HG03460 (cell line): ENCODE measurements at regions not wholly inside any gene's neighbourhood (a gene's known extent, or its start where the extent isn't known, plus 50 kb on each side); places are given as distances from the start of the nearest gene placed in this dataset.

Source experiments
- ATAC-seq: cut with Tn5 transposase; IDR thresholded peaks from one replicate; pipeline ENCODE4 v1.9.1; 2021; ENCODE audit not compliant: unreplicated experiment

DNA sequence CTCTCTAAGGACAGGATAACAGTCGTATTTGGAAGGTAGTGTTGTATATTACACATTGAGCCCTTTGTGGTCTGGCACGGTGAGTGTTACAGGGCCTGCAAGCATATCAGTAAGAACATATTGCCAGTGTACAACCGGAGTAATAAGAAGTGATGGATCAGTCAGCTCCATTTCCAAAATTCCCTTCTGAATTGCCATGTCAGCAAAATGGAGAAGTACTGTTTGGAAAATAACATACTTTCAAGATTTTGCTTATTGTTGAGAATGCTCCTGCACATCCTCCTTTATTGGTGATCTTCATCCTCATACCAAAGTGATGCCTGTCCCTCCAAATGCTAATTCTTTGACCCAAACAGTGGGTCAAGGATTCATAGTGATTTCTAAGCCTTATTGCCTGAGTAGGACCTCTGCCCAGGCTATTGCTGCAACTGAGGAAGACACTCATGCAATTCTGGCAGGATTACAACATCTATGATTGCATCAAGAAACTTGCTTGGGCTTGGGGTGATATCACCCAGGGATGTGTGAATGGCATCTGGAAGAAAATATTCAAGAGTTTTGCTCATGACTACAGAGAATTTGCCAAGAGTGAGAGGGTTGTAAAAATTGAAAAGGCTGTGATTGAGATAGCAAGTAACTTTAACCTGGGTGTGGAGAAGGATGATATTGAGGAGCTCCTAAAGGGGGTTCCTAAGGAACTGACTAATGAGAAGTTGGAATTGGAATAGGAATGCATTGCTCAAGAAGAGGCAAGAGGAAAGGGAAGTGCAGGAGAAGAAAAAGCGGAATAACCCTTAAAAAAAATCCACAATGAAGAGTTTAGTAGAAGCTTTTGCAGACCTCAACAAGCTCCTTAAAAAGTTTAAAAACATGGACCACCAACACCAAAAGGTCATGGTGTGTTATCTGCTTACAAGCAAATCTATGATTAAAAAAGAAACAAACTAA, 452.2 kb upstream of the SORCS1 start:
- no peak for ATAC-seq

DNA sequence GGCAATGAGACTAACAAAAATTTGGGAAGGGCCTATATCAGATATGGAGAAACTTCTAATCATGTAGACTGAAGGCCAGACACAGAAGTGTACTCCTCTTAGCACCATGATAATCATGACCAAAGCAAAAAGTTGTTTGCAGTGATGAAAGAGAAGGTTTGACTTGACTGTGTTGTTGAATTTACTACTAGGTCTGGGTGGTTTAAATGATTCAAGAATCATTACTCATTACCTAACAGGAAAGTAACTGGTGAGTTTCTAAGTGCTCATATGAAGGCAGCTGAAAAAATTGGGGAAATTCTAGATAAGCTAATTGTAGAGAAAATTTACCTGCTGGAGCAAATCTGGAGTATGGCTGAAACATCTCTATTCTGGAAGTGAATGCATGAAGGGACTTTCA, 451.5 kb upstream of the SORCS1 start:
- ATAC-seq, result no peak

DNA sequence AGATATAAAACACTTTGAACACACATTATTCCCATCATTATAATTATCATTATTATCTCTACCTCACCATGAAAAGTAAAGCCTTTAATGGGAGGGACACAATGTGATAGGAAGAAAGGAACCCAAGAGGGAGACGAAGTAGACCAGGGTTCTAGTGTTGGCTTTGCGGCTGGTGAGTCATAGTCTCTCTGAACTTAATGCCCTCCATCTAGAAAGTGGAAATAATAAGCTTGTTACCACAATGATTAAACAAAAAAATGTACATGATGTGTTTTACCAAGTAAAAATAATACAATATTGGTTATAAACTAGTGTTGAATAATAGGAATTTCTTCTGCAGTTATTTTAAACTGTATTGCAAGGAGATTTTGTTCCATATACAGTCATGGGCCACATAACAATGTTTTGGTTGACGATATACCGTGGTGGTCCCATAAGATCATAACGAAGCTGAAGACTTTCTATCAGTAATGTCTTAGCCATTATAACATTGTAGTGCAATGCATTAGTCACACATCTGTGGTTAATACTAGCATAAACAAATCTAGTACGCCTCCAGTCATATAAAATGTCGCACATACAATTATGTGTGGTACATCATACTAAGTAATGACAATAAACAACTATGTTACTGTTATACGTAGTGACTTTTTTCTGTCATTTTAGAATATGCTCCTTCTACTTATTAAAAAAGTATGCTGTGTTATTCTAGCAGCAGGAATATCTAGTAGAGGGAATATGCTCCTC, 450.6 kb upstream of the SORCS1 start:
- no peak for ATAC-seq

DNA sequence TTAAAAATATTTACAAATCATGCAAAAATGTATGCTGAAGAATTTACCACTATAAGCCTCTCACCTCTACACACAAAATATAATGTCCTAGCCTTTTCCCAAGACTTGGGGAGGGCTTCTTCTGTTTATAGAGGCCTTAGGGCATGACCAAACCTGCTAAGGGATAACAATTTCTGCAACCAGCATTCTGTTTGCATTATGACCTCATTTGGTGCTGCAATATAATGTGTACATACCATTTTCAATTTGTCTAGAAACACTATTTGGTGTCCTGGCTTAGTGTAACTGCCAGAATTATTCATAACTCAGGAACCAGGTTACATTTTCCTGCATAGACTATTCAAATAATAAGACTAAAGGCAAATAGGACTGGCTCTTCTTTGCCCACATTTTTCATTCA, 446.6 kb upstream of the SORCS1 start:
- no peak for ATAC-seq

DNA sequence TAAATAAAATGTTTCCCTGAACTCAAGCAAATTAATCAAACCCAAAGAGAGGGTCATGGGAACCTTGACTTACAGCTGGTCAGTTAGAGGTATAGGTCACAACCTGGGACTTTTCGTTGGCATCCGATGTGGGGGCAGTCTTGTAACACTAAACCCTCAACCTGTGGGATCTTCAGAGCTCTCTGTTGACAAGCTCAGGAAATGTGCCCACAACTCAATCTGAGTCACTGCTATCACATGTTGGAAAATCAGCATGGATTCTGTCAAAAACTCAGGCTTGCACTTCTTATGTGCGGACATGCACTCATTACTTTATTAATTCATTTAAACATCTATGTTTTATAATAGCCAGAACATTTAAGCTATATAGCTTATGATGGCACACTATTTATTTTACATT, 424.6 kb upstream of the SORCS1 start:
- no peak for ATAC-seq

DNA sequence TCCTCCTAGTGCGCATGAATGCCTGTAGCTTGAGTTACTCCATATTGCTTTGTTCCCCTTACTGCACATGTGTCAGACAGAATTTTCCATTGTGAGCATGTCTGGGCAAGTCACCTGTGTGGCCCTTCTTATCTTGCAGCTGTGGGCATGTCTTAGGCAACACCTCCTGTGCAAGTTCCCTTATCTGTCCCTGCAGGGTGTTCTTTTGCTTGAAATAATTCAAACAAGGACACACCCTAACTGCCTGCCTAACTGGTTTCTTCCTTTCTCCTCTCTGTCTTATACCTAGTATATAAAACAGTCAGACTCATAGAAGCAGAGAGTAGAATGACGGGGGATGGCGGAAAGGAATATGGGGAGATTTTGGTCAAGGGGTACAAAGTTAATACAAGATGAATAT, 421.1 kb upstream of the SORCS1 start:
- no peak for ATAC-seq

DNA sequence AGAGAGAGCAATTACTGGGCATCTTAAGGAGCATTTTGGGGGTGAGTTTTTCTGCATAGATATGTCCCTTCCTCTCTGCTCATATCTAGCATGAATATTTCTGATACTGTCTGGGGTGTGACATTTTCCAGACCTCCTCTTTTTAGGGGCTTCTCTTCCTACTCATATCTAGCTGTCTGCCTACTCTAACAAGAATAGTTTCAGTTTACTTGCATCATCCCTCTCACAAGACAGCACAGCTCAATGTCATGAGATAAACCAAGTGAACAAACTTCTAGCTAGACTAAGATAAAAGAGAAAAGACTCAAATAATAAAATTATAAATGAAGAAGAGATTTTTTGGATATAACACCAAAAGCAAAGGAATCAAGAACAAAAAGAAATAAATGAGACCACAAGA, 419.5 kb upstream of the SORCS1 start:
- ATAC-seq, result no peak

DNA sequence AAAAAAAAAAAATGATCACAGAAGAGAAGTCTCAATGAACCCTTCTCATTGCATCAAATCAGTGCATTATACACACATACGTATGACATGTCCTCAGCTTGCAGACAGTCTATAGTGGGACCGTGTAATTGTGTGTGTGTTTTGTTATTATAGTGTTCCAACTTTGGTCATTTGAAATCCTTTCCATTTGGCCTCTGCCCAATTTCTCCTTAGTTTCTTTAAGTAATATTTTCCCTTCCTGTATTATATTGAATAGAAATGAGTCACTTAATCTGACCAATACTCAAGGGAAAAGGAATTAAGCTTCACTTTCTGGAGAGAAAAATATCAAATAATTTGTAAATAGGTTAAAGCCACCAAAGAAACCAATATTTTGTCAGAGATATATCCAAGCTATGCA, 415.5 kb upstream of the SORCS1 start:
- ATAC-seq, result no peak

DNA sequence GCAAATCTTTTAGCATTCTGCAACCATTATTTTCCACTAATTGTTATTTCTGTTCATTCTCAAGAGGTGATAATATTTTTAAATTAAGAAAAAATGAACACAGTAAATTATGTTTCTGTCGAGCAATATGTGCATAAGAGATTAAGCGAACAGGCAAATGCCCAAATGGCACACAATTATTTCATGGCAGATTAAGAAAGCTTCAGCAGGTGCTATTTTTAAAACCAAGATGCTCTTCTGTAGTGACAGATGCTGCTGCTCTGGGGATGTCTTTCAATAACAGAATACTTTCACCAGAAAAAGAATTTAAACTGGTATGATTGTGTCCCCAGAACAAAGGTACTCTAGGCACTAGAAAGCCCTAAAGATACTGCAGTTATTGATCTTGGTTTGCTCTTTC, 412.7 kb upstream of the SORCS1 start:
- no peak for ATAC-seq

DNA sequence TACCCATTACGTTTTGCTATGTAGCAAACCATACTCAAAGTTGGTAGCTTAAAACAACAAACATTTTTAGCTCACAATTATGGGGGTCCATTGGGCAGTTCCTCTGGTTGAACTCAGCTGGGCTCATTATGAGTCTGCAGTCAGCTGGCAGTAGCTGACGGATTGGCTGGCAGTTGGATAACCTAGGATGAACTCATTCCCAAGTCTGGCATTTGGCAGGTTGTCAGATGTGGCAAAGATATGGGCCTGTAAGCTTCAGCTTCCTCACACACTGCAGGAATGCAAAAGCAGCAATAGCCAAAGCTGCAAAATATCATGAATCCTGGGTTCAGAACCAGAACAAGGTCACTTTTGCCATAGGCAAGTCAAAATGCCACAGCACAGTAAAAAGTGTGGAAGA, 412.2 kb upstream of the SORCS1 start:
- no peak for ATAC-seq

DNA sequence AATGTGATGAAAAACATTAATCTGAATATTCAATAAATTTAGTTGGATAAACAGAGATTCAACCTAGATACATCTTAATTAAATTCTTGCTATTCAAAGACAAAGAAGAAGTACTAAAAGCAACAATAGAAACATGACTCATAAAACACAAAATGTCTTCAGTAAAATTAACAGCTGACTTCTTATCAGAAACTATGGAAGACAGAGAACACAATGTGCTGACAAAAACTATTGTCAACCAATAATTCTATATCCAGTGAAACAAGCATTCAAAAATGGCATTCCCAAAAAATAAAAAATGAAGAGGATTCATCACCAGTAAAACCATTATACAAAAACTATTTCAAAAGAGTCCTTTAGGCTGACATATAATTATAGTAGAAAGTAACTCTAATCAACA, 400.5 kb upstream of the SORCS1 start:
- no peak for ATAC-seq

DNA sequence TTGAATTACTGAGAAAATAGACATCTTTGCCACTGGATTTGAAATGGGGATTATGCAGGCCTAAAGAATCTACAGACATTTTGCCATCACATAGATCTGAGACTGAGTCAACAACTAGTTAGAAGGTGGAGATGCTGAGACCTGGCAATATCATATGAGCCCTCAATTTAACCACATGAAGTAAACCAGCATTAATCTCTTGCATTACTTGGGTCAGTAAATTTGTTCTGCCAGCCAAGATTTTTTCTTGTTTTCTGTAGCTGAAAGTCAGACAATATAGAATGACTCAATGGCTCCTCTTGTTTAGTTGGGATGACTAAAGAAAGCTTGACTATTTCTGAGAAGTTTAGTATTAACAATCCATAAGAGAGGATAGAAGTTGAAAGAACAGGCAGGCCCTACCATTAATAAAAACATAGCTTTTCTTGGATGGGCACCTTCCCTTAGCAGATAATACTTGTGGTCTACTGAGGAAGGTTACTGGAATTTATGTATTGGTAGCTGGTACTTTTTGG, 396.7 kb upstream of the SORCS1 start:
- ATAC-seq, result no peak

DNA sequence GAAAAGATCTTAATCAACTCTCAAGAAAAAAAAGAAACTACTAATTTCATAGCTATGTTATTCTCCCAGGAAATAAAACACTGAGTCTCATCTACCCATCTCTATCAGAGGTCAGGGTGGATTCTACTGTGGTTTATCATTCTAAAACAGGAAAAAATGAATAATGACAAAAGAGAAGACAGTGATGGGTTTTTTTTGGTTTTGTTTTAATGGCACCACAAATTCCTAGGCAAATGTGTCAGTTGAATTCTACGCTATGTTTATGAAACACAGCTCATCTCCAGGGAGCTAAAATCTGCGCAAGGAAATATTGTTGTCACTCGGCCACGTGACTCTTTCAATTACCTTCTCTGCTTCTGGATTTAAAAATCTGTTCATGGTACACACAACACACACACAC, 393.4 kb upstream of the SORCS1 start:
- ATAC-seq, result no peak

DNA sequence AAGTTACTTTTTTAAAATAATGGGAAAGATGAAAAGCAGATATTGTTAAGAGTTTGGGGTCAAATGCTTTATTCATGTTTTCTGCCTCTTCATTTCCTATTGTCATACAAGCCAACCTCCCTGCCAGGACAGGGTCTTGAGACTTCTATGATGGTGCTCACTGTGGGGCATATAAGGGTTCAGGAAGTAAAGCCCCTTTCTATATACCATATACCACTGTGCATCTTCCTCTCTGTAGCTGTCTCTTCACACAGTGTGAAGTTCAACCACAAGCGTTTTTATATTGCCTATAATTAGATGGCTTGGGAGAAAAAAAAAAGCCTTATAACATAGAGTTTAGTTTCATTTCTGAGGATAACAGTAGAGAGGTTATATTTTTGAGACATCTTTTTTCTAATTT, 389.8 kb upstream of the SORCS1 start:
- no peak for ATAC-seq

DNA sequence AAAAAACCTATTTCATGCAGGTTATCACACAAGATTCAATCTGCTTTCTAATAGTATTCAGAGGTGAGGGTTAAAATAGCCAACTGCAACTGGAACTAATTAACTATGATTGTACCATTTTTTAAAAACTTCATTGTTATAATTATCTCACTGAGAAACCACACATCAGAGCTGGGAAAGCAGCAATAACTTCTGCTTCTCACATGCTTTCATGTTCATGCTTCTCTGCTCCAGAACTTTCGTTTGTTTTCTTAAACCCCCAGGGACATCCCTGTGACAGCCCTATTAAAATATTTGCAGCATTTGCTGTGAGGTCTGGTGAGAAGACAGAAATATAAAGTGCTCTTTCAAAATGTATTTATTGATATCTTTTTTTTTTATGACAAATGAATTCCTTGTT, 389.0 kb upstream of the SORCS1 start:
- no peak for ATAC-seq

DNA sequence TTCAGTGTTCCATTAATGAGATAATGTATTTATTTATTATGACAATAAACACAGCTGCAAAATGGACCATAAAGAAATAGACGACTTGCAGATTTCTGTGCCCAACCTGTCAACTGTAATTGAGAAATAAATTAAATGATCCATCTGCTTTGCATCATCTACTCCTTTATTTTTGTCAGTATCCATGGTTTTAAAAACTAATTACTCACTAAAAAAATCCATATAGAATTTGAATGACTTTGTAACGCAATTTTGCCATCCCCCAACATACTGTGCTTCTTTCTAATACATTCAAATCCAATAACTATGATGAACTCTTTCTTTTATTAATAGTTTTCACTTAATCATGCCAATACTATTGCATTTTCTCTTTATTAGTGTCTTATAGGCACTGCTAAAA, 388.5 kb upstream of the SORCS1 start:
- ATAC-seq, result no peak

DNA sequence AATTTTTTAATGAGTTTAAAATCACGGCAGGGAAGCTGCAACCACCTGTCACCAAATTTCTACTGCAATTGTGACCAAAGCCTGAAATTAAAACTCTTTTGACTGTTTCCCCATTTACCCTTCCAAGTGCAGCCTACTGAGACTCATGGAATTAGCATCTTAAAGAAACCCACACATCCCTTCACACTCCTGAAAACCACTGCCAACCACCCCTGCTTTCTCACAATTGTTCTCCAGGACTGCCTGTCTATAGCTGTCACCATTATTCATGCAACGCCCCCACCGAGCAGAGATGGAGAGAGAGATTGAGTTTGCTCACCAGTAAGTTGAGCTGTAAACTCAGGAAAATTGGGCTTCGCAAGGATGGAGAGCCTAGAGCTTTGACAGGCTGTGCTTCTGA, 383.8 kb upstream of the SORCS1 start:
- ATAC-seq, result no peak

DNA sequence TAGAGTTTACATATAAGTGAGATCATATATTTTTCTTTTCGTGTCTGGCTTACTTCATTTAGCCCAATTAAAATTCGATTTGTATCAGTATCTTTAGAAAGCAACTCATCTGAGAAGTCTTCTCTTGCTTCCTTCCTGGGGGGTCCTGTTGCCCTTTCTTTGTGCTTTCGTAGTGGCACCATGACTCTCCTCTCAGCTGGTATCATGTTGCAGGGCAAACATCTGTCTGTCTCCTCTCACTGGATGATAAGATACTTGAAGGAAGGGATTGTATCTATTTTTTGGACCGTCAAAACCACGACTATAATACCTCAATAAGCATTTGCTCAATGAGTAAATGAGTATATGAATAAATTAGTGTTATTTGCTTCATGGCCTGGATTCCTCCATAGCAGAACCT, 382.5 kb upstream of the SORCS1 start:
- ATAC-seq, result no peak

DNA sequence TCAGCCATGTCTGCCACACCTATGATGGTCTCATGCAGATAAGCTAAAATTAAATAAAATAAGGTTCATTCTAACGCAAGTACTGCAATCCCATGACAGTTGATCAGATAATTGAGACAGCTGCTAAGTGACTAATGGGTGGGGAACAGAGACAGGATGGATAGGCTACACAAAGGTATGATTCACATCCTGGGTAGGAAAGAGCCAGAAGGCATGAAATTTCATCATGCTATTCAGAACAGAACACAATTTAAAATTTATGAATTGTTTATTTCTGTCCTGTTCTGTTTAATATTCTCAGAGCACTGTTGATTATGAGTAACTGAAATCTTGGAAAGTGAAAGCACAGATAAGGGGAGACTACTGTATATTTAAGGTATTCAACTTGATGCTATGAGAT, 381.8 kb upstream of the SORCS1 start:
- no peak for ATAC-seq

DNA sequence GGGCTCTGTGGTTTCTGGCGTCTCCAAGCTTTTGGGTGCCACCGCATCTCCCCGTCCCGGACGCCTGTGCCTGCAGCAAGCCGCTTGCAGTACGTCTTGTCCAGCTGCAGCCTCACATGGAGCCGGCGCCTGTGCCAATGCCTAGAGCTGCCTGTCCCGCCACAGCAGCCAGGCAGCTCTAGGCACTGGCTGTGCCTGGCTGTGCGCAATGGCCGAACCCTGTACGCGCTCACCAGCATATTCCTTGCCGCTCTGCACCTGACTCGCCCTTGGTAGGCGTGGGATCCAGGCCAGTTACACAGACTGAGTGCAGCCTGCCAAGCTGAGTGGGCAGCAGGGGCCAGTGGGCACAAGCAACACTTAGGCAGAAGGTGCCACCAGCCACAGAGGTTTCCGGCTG, 381.2 kb upstream of the SORCS1 start:
- ATAC-seq, result no peak

DNA sequence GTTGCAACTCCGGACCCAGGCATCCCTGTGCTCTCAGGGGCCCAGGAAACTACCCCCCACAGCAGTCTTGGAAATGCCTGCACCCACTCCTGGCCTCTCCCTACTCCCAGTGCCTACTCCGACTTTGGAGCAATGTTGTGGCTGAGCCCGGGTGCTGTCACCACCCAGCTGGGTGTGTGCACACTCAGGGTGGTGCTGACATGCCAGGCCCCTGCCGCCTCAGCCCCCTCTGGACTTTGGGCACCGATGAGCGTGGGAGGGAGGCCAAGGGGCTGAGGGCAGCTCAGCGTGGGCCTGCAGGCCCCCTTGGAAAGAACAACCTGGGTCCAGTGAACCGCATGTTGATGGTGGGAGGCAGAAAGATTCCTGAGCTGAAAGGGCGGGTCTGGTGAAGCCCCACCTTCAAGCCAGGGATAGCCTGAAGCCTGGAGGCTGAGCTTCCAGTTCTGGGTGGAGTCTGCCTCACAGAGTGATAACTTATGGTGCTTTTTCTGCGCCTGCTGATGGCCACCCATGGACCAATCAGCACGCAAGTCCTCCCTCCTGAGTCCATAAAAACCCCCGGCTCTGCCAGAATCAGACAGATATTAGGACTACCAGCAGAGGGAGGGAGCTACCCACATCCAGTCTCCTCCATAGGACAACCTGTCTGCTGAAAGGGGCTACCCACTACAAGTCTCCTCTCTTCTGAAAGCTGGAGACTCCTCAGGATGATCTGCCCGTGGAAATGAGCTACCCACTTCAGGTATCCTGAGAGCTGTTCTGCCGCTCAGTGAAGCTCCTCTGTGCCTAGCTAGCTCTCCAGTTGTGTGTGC, 380.4 kb upstream of the SORCS1 start:
- ATAC-seq, result no peak
